GM12878 (cell line): ENCODE measurements at regions not wholly inside any gene's neighbourhood (a gene's known extent, or its start where the extent isn't known, plus 50 kb on each side); places are given as distances from the start of the nearest gene placed in this dataset.

Experiments
- ATAC-seq: fragments of 200-7000 bp; cut with Tn5 transposase; 3 replicates; pipeline ENCODE4 v1.9.1; 2020; ENCODE audit warnings: mild to moderate bottlenecking, moderate library complexity
- BruUV-seq: library from RNA; stranded (reverse); fragments of 400-500 nt; replicated peaks from 2 replicates; lab custom pipeline; 2021; lab: Mats Ljungman, UMichigan
- CTCF ChIA-PET: fragments of 300-600 bp; sonication (Branson Sonifier 250); formaldehyde crosslinking; extraction: SDS; loops from one replicate; lab custom pipeline; 2021; ENCODE audit warnings: inconsistent platforms; lab: Yijun Ruan, JAX
- POLR2A ChIA-PET: fragments of 350-600 bp; formaldehyde crosslinking; extraction: SDS; loops from one replicate; lab custom pipeline; 2021; ENCODE audit warnings: inconsistent platforms; lab: Charles Lee
- RAD21 ChIA-PET: fragments of 300-600 bp; sonication (Branson Sonifier 250); formaldehyde crosslinking; loops from one replicate; lab custom pipeline; 2023; ENCODE audit warnings: antibody characterized with exemption; ENCODE audit not compliant: unreplicated experiment; lab: Charles Lee
- SMC1A ChIA-PET: fragments of 300-600 bp; sonication (Branson Sonifier 250); formaldehyde crosslinking; loops from one replicate; lab custom pipeline; 2023; ENCODE audit not compliant: unreplicated experiment, uncharacterized antibody; lab: Charles Lee
- DNase-seq: peaks from one replicate; pipeline ENCODE4 v3.0.0-alpha.2; 2011; ENCODE audit warnings: low read depth, low spot score
- FAIRE-seq: peaks from 3 replicates; lab custom pipeline; 2011; peaks lifted over from hg19 to GRCh38; lab: Jason Lieb, UNC
- H2AFZ ChIP-seq: 2 replicates; pipeline ENCODE4 v1.6.0; 2011; ENCODE audit warnings: low read depth, low read length, control low read depth; ENCODE audit not compliant: control insufficient read depth
- H3K27ac ChIP-seq: 2 replicates; pipeline ENCODE4 v1.5.1; 2011; ENCODE audit warnings: control low read depth; ENCODE audit not compliant: control insufficient read depth, insufficient read depth
- H3K27me3 ChIP-seq, 2 experiments: replicated peaks in 1 of 2; 2 replicates each; pipeline versions ENCODE4 v1.6.0 to v1.6.1; 2011; ENCODE audit warnings: low read length in 1 of 2; ENCODE audit not compliant: control insufficient read depth in 2 of 2, insufficient read depth in 2 of 2
- H3K36me3 ChIP-seq, 2 experiments: 2 replicates each; pipeline ENCODE4 v1.5.1; 2011; ENCODE audit warnings: low read length in 1 of 2; ENCODE audit not compliant: control insufficient read depth in 2 of 2, insufficient read depth in 2 of 2
- H3K4me1 ChIP-seq: 2 replicates; pipeline ENCODE4 v1.6.1; 2011; ENCODE audit warnings: mild to moderate bottlenecking, low read length, moderate library complexity, mixed read lengths; ENCODE audit not compliant: control insufficient read depth, insufficient read depth
- H3K4me2 ChIP-seq: 2 replicates; pipeline ENCODE4 v1.6.0; 2011; ENCODE audit warnings: control low read depth; ENCODE audit not compliant: control insufficient read depth, insufficient read depth
- H3K4me3 ChIP-seq: fragments of 200-600 bp; sonication (generic); 2 replicates; pipeline ENCODE4 v1.5.1; 2016
- H3K79me2 ChIP-seq: 2 replicates; pipeline ENCODE4 v1.6.0; 2011; ENCODE audit warnings: low read length; ENCODE audit not compliant: control insufficient read depth, insufficient read depth
- H3K9ac ChIP-seq: 2 replicates; pipeline ENCODE4 v1.8.0; 2011; ENCODE audit warnings: low read length, control low read depth, mixed read lengths; ENCODE audit not compliant: control insufficient read depth, insufficient read depth
- H3K9me3 ChIP-seq: replicated peaks from 3 replicates; pipeline ENCODE4 v1.5.1; 2011; ENCODE audit warnings: mild to moderate bottlenecking, low read length; ENCODE audit not compliant: control insufficient read depth, insufficient read depth
- H4K20me1 ChIP-seq: 2 replicates; pipeline ENCODE4 v1.6.0; 2011; ENCODE audit not compliant: control insufficient read depth, insufficient read depth
- ATF3 ChIP-seq: IDR thresholded peaks from 2 replicates; pipeline ENCODE4 v1.6.1; 2011; ENCODE audit warnings: low read depth, mild to moderate bottlenecking, low read length, moderate library complexity, borderline replicate concordance; ENCODE audit errors: extremely low read depth
- CEBPZ ChIP-seq: fragments of 150-350 bp; IDR thresholded peaks from 2 replicates; pipeline ENCODE4 v1.6.1; 2016; ENCODE audit warnings: low read depth, low read length
- CHD4 ChIP-seq: fragments of 200-600 bp; sonication (generic); IDR thresholded peaks from 2 replicates; pipeline ENCODE4 v1.6.1; 2016; ENCODE audit warnings: mild to moderate bottlenecking
- ESRRA ChIP-seq: IDR thresholded peaks from 2 replicates; pipeline ENCODE4 v1.6.1; 2012; ENCODE audit warnings: mild to moderate bottlenecking, low read length, improper control_type of control experiment
- GATAD2B ChIP-seq: fragments of 450-650 bp; conservative IDR thresholded peaks from 2 replicates; pipeline ENCODE4 v1.6.1; 2017; ENCODE audit warnings: low read depth, mild to moderate bottlenecking, moderate library complexity
- LARP7 ChIP-seq: fragments of 450-650 bp; IDR thresholded peaks from 2 replicates; pipeline ENCODE4 v1.6.1; 2017; ENCODE audit warnings: mild to moderate bottlenecking
- NFYA ChIP-seq: IDR thresholded peaks from 2 replicates; pipeline ENCODE4 v1.6.1; 2011; ENCODE audit warnings: low read depth, mild to moderate bottlenecking, low read length, improper control_type of control experiment, borderline replicate concordance
- PBX3 ChIP-seq: IDR thresholded peaks from 2 replicates; pipeline ENCODE4 v1.6.1; 2011; ENCODE audit warnings: mild to moderate bottlenecking, low read depth, low read length, moderate library complexity; ENCODE audit not compliant: insufficient replicate concordance
- PRDM15 ChIP-seq: fragments of 450-650 bp; formaldehyde crosslinking; IDR thresholded peaks from 2 replicates; pipeline ENCODE4 v1.4.0; 2020; ENCODE audit warnings: mild to moderate bottlenecking, moderate library complexity
- RAD21 ChIP-seq: IDR thresholded peaks from 2 replicates; pipeline ENCODE4 v1.6.1; 2011; ENCODE audit warnings: mild to moderate bottlenecking, low read depth, low read length, moderate library complexity; ENCODE audit not compliant: insufficient read depth
- RFX5 ChIP-seq: IDR thresholded peaks from 2 replicates; pipeline ENCODE4 v1.6.1; 2011; ENCODE audit warnings: low read depth, low read length, improper control_type of control experiment
- SPI1 ChIP-seq: IDR thresholded peaks from 2 replicates; pipeline ENCODE4 v1.6.1; 2011; ENCODE audit warnings: low read depth, mild to moderate bottlenecking, low read length, moderate library complexity, borderline replicate concordance; ENCODE audit not compliant: insufficient read depth
- ZNF217 ChIP-seq: fragments of 450-650 bp; IDR thresholded peaks from 2 replicates; pipeline ENCODE4 v1.6.1; 2017; ENCODE audit warnings: antibody characterized with exemption, mild to moderate bottlenecking
- ZNF384 ChIP-seq: IDR thresholded peaks from 2 replicates; pipeline ENCODE4 v1.6.1; 2012; ENCODE audit warnings: low read depth, mild to moderate bottlenecking, low read length, improper control_type of control experiment, borderline replicate concordance
- ZNF622 ChIP-seq: fragments of 450-650 bp; IDR thresholded peaks from 2 replicates; pipeline ENCODE4 v1.6.1; 2017; ENCODE audit warnings: mild to moderate bottlenecking, inconsistent platforms
- WGBS: methylation state at CpG from one replicate; pipeline ENCODE4 v1.1.6; 2016; ENCODE audit warnings: low lambda C conversion rate; ENCODE audit not compliant: insufficient replicate concordance, insufficient coverage; ENCODE audit errors: missing lambda C conversion rate; 5-methylcytosine and 5-hydroxymethylcytosine counted together
- in situ Hi-C: fragments of 300-500 bp; cut with MboI; formaldehyde crosslinking; loops from 9 replicates; pipeline ENCODE4 v1.14.3; 2018; ENCODE audit warnings: mixed read lengths
- intact Hi-C: fragments of 100-400 bp; cut with micrococcal nuclease; formaldehyde crosslinking; loops from one replicate; pipeline ENCODE4 v1.14.2; 2022; ENCODE audit not compliant: unreplicated experiment

GRCh38 chr2:76288146-76288545, 577.4 kb upstream of the GCFC2 start:
- ChIA-PET CTCF (no interaction called here), RAD21 (no interaction called here), POLR2A (no interaction called here), SMC1A (interaction anchor here (1.5 kb wide), 1 partner anchor 10 kb away, joined by 3 read pairs; no protein-coding TSS in a partner anchor)
- Histone ChIP-seq H2AFZ (no peak overlapping the region), H3K27ac (no peak overlapping the region), H3K4me1 (no peaks in the 10 kb centered on the region), H4K20me1 (no peaks in the 10 kb centered on the region), H3K4me3 (no peak overlapping the region), H3K9me3 (no peaks in the 10 kb centered on the region), H3K4me2 (no peak overlapping the region), H3K79me2 (no peaks in the 10 kb centered on the region), H3K9ac (no peak overlapping the region), H3K27me3 (no peaks in the 10 kb centered on the region), H3K36me3 (no peaks in the 10 kb centered on the region)
- 0% methylated on average over 2 of the region's 2 CpGs for WGBS
- DNase-seq, result no peak
- TF ChIP-seq PBX3 (no peak), LARP7 (no peak), CHD4 (no peak), CEBPZ (no peak), PRDM15 (no peak), ZNF384 (no peak), SPI1 (no peak), ESRRA (no peak), ATF3 (no peak), RAD21 (no peak), NFYA (no peak), ZNF622 (no peak), GATAD2B (no peak), RFX5 (no peak), ZNF217 (no peak)
- no TSS peak for BruUV-seq
- in situ Hi-C loops, result no loop called here
- ATAC-seq, result 0 out of 3 replicates have a peak, but pooled peaks have one; percentile 21
- intact Hi-C loops, result no loop called here
- no peak for FAIRE-seq
